ENCODE measurements at regions not wholly inside any gene's neighbourhood (a gene's known extent, or its start where the extent isn't known, plus 50 kb on each side); places are given as distances from the start of the nearest gene placed in this dataset.

GRCh38 chr7:94054130-94054529 is 50.0 kb upstream of the BET1 start:
- no peak for DNase-seq

GRCh38 chr7:94055963-94056362 is 51.8 kb upstream of the BET1 start:
- DNase-seq = no peak

- DNase-seq = no peak
Measured at GRCh38 chr7:94056796-94057207, 52.6 kb upstream of the BET1 start.

GRCh38 chr7:94057955-94058354 is 53.8 kb upstream of the BET1 start:
- no peak for DNase-seq

GRCh38 chr7:94059746-94060145 is 55.6 kb upstream of the BET1 start:
- DNase-seq = no peak

GRCh38 chr7:94060752-94061151 is 56.6 kb upstream of the BET1 start:
- DNase-seq = no peak

GRCh38 chr7:94061326-94061725 is 57.2 kb upstream of the BET1 start:
- no peak for DNase-seq

GRCh38 chr7:94062372-94062771 is 58.2 kb upstream of the BET1 start:
- no peak for DNase-seq

- DNase-seq = no peak
Measured at GRCh38 chr7:94064541-94065191, 60.5 kb upstream of the BET1 start.

- no peak for DNase-seq
Measured at GRCh38 chr7:94067047-94067446, 62.9 kb upstream of the BET1 start.

GRCh38 chr7:94067506-94067905 is 63.4 kb upstream of the BET1 start:
- DNase-seq = no peak

GRCh38 chr7:94069162-94069739 is 65.1 kb upstream of the BET1 start:
- DNase-seq = no peak

- no peak for DNase-seq
Measured at GRCh38 chr7:94080551-94080950, 76.4 kb upstream of the BET1 start.

GRCh38 chr7:94082126-94082525 is 78.0 kb upstream of the BET1 start:
- DNase-seq = no peak

- peak; percentile 73 for DNase-seq
Measured at GRCh38 chr7:94087664-94088352, 83.7 kb upstream of the BET1 start.

GRCh38 chr7:94088560-94088959 is 84.4 kb upstream of the BET1 start:
- DNase-seq = no peak

- DNase-seq = no peak
Measured at GRCh38 chr7:94089806-94090205, 85.7 kb upstream of the BET1 start.

GRCh38 chr7:94092980-94093379 is 88.8 kb upstream of the BET1 start:
- no peak for DNase-seq

GRCh38 chr7:94094298-94094697 is 90.1 kb upstream of the BET1 start:
- no peak for DNase-seq

- no peak for DNase-seq
Measured at GRCh38 chr7:94095316-94096009, 91.3 kb upstream of the BET1 start.

GRCh38 chr7:94099679-94100078 is 95.5 kb upstream of the BET1 start:
- DNase-seq = no peak

GRCh38 chr7:94100723-94101345 is 96.7 kb upstream of the BET1 start:
- DNase-seq = no peak

GRCh38 chr7:94104301-94104700 is 100.1 kb upstream of the BET1 start:
- no peak for DNase-seq
